SK-N-SH (cell line): ENCODE measurements at regions not wholly inside any gene's neighbourhood (a gene's known extent, or its start where the extent isn't known, plus 50 kb on each side); places are given as distances from the start of the nearest gene placed in this dataset.

ENCODE experiments used
- CTCF ChIA-PET: fragments of 300-600, 350-600 bp; formaldehyde crosslinking; extraction: SDS; loops from one replicate; lab custom pipeline; 2021; lab: Yijun Ruan, JAX
- POLR2A ChIA-PET: fragments of 350-600 bp; sonication (Branson Sonifier 250); formaldehyde crosslinking; extraction: SDS; loops from one replicate; lab custom pipeline; 2020; ENCODE audit warnings: antibody characterized with exemption, inconsistent platforms; lab: Yijun Ruan, JAX
- DNase-seq: peaks from one replicate; pipeline ENCODE4 v3.0.0; 2012
- H2AFZ ChIP-seq: fragments of 200-600 bp; sonication (generic); 2 replicates; pipeline ENCODE4 v1.8.1; 2016; ENCODE audit warnings: antibody characterized with exemption, mild to moderate bottlenecking, low read depth
- H3F3A ChIP-seq: fragments of 200-600 bp; sonication (generic); replicated peaks from 2 replicates; pipeline ENCODE3; 2016; ENCODE audit warnings: antibody characterized with exemption, mild to moderate bottlenecking; ENCODE audit not compliant: insufficient read depth
- H3K27ac ChIP-seq, 2 experiments: fragments of 200-500 bp in 1 of 2; fragments of 200-600 bp in 1 of 2; sonication (Bioruptor generic) in 1 of 2; sonication (generic), shearing (Covaris generic) in 1 of 2; 2 replicates each; pipeline versions ENCODE4 v1.5.1 to v1.6.1; 2014 to 2016; ENCODE audit warnings: low read depth in 2 of 2, inconsistent platforms in 1 of 2, low read length in 1 of 2, mild to moderate bottlenecking in 1 of 2, mixed read lengths in 1 of 2
- H3K27me3 ChIP-seq: fragments of 200-600 bp; sonication (generic), shearing (Covaris generic); 2 replicates; pipeline ENCODE4 v1.6.1; 2016; ENCODE audit warnings: mixed run types; ENCODE audit not compliant: insufficient read depth
- H3K36me3 ChIP-seq, 2 experiments: fragments of 200-500 bp in 1 of 2; fragments of 200-600 bp in 1 of 2; sonication (Bioruptor generic) in 1 of 2; sonication (generic) in 1 of 2; replicated peaks in 1 of 2; 2 replicates each; pipeline versions ENCODE3 to v1.5.1; 2014 to 2016; ENCODE audit warnings: low read length in 1 of 2, mild to moderate bottlenecking in 1 of 2; ENCODE audit not compliant: insufficient read depth in 2 of 2, control insufficient read depth in 1 of 2
- H3K4me1 ChIP-seq, 2 experiments: fragments of 200-500 bp in 1 of 2; fragments of 200-600 bp in 1 of 2; sonication (Bioruptor generic) in 1 of 2; sonication (generic), shearing (Covaris generic) in 1 of 2; 2 replicates each; pipeline versions ENCODE4 v1.5.1 to v1.6.1; 2014 to 2016; ENCODE audit warnings: low read depth in 1 of 2, low read length in 1 of 2, mixed run types in 1 of 2; ENCODE audit not compliant: insufficient read depth in 2 of 2, control insufficient read depth in 1 of 2
- H3K4me2 ChIP-seq: fragments of 200-600 bp; sonication (generic), shearing (Covaris generic); 2 replicates; pipeline ENCODE4 v1.6.1; 2017; ENCODE audit warnings: mixed run types
- H3K4me3 ChIP-seq, 2 experiments: fragments of 200-500 bp in 1 of 2; fragments of 200-600 bp in 1 of 2; sonication (Bioruptor generic) in 1 of 2; sonication (generic), shearing (Covaris generic) in 1 of 2; 2 replicates each; pipeline versions ENCODE4 v1.5.1 to v1.8.1; 2014 to 2016; ENCODE audit warnings: low read depth in 2 of 2, inconsistent platforms in 1 of 2, low read length in 1 of 2, mild to moderate bottlenecking in 1 of 2, mixed read lengths in 1 of 2, moderate library complexity in 1 of 2
- H3K79me2 ChIP-seq: fragments of 200-600 bp; sonication (generic); 2 replicates; pipeline ENCODE4 v1.8.1; 2017; ENCODE audit warnings: mild to moderate bottlenecking; ENCODE audit not compliant: insufficient read depth
- H3K9ac ChIP-seq: fragments of 200-600 bp; sonication (generic); 2 replicates; pipeline ENCODE4 v1.6.1; 2017; ENCODE audit warnings: mixed run types
- H3K9me2 ChIP-seq: fragments of 200-600 bp; sonication (generic); 2 replicates; pipeline ENCODE4 v1.6.1; 2017; ENCODE audit warnings: mixed run types
- H3K9me3 ChIP-seq: fragments of 200-600 bp; sonication (generic); 2 replicates; pipeline ENCODE4 v1.6.1; 2017; ENCODE audit warnings: mixed run types, mild to moderate bottlenecking, moderate library complexity
- H4K20me1 ChIP-seq: fragments of 200-600 bp; sonication (generic); 2 replicates; pipeline ENCODE4 v1.6.1; 2017; ENCODE audit warnings: mild to moderate bottlenecking, mixed run types; ENCODE audit not compliant: insufficient read depth
- CTCF ChIP-seq: fragments of 200-600 bp; sonication (generic); IDR thresholded peaks from 2 replicates; pipeline ENCODE4 v1.6.1; 2017; ENCODE audit warnings: antibody characterized with exemption, mild to moderate bottlenecking, moderate library complexity
- ELF1 ChIP-seq: IDR thresholded peaks from 2 replicates; pipeline ENCODE4 v1.4.0; 2012
- EZH2phosphoT487 ChIP-seq: fragments of 200-600 bp; sonication (generic); IDR thresholded peaks from 2 replicates; pipeline ENCODE4 v1.6.1; 2017; ENCODE audit warnings: low read depth, mixed run types, mild to moderate bottlenecking, antibody characterized with exemption, moderate library complexity, borderline replicate concordance
- GABPA ChIP-seq: IDR thresholded peaks from 2 replicates; pipeline ENCODE4 v1.4.0; 2012; ENCODE audit warnings: low read depth, mild to moderate bottlenecking
- IRF3 ChIP-seq: fragments of 150-350 bp; IDR thresholded peaks from 2 replicates; pipeline ENCODE4 v1.6.1; 2016; ENCODE audit warnings: mild to moderate bottlenecking, low read depth, low read length
- JUND ChIP-seq: IDR thresholded peaks from 2 replicates; pipeline ENCODE4 v1.4.0; 2012
- MEF2A ChIP-seq: IDR thresholded peaks from 2 replicates; pipeline ENCODE4 v1.4.0; 2012; ENCODE audit warnings: low read depth, borderline replicate concordance
- MXI1 ChIP-seq: IDR thresholded peaks from 2 replicates; pipeline ENCODE4 v1.6.1; 2012; ENCODE audit warnings: mild to moderate bottlenecking, low read depth, low read length, improper control_type of control experiment
- NRF1 ChIP-seq: IDR thresholded peaks from 2 replicates; pipeline ENCODE4 v1.6.1; 2012; ENCODE audit warnings: low read depth, mild to moderate bottlenecking, low read length
- PBX3 ChIP-seq: IDR thresholded peaks from 2 replicates; pipeline ENCODE4; 2012
- RAD21 ChIP-seq: IDR thresholded peaks from 2 replicates; pipeline ENCODE4 v1.6.1; 2012; ENCODE audit warnings: mild to moderate bottlenecking, low read length
- RCOR1 ChIP-seq: fragments of 150-350 bp; IDR thresholded peaks from 2 replicates; pipeline ENCODE4 v1.6.1; 2017; ENCODE audit warnings: antibody characterized with exemption, low read length
- RFX5 ChIP-seq: IDR thresholded peaks from 2 replicates; pipeline ENCODE4 v1.6.1; 2012; ENCODE audit warnings: mild to moderate bottlenecking, improper control_type of control experiment, low read length
- SMC3 ChIP-seq: IDR thresholded peaks from 2 replicates; pipeline ENCODE4 v1.6.1; 2012; ENCODE audit warnings: low read depth, low read length, improper control_type of control experiment
- TCF12 ChIP-seq: IDR thresholded peaks from 2 replicates; pipeline ENCODE4 v1.4.0; 2012
- TEAD4 ChIP-seq: IDR thresholded peaks from 2 replicates; pipeline ENCODE4 v1.4.0; 2012; ENCODE audit warnings: mild to moderate bottlenecking, borderline replicate concordance; ENCODE audit not compliant: insufficient read depth
- USF1 ChIP-seq: IDR thresholded peaks from 2 replicates; pipeline ENCODE4 v1.4.0; 2012; ENCODE audit warnings: low read depth, borderline replicate concordance
- USF2 ChIP-seq: fragments of 150-350 bp; IDR thresholded peaks from 2 replicates; pipeline ENCODE4 v1.6.1; 2017; ENCODE audit warnings: antibody characterized with exemption, low read length, low read depth, borderline replicate concordance
- WGBS: methylation state at CpG from one replicate; pipeline ENCODE4 v1.1.6; 2017; ENCODE audit warnings: low lambda C conversion rate; 5-methylcytosine and 5-hydroxymethylcytosine counted together

DNA sequence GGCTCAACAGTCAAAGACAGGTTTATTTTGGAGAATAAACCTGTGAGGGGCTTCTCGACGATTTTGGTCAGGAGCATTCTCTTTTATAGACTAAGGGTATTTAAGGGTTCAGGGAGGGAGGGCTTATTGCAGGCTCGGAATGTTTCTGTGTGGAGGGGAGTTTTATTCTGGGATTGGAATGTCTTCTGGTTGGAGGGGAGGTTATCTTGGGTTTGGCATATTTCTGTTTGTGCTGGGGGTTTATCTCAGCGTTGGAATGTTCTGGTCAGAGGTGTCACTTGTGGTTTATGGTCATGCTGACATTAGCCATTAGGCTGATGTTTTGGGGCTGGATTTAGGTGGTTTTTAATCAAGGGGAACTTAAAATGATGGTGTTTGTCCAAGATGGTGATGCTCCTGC lies 103.9 kb downstream of the SUDS3 start:
- no peak for DNase-seq
- Histone ChIP-seq H3K27me3 (no peaks in the 10 kb centered on the region), H2AFZ (no peak overlapping the region), H3F3A (no peaks in the 10 kb centered on the region), H3K9ac (no peak overlapping the region), H3K27ac (no peak overlapping the region), H3K4me3 (no peak overlapping the region), H4K20me1 (no peaks in the 10 kb centered on the region), H3K79me2 (no peaks in the 10 kb centered on the region), H3K36me3 (no peaks in the 10 kb centered on the region), H3K9me3 (no peaks in the 10 kb centered on the region), H3K4me2 (no peak overlapping the region), H3K4me1 (no peaks in the 10 kb centered on the region), H3K9me2 (no peaks in the 10 kb centered on the region)
- 14% methylated on average over 4 of the region's 4 CpGs for WGBS
- POLR2A ChIA-PET = no interaction called here
- CTCF ChIA-PET = no interaction called here
- TF ChIP-seq CTCF (no peak), EZH2phosphoT487 (no peak), ELF1 (no peak), TCF12 (no peak), TEAD4 (no peak), MXI1 (no peak), MEF2A (no peak), USF1 (no peak), RCOR1 (no peak), IRF3 (no peak)

GRCh38 chr12:118488034-118488433 lies 111.7 kb downstream of the SUDS3 start:
- ChIA-PET CTCF (no interaction called here), POLR2A (no interaction called here)
- DNase-seq = no peak
- H3K79me2 ChIP-seq = no peaks in the 10 kb centered on the region
- no peaks in the 10 kb centered on the region for H3K27me3 ChIP-seq
- 0% methylated on average over 2 of the region's 2 CpGs for WGBS
- H3K9me2 ChIP-seq = no peaks in the 10 kb centered on the region
- H4K20me1 ChIP-seq = no peaks in the 10 kb centered on the region
- no peaks in the 10 kb centered on the region for H3K9me3 ChIP-seq
- H3K9ac ChIP-seq = no peak overlapping the region
- H3K4me2 ChIP-seq = no peak overlapping the region
- H3F3A ChIP-seq = no peaks in the 10 kb centered on the region
- H3K4me1 ChIP-seq = no peaks in the 10 kb centered on the region
- H3K36me3 ChIP-seq = no peaks in the 10 kb centered on the region
- no peak overlapping the region for H2AFZ ChIP-seq
- no peak overlapping the region for H3K4me3 ChIP-seq
- H3K27ac ChIP-seq = no peak overlapping the region
- TF ChIP-seq RFX5 (no peak), JUND (no peak), RAD21 (no peak), PBX3 (no peak), MEF2A (no peak), SMC3 (no peak), RCOR1 (no peak), GABPA (no peak), NRF1 (no peak), MXI1 (no peak), USF2 (no peak)
